Hepatic stellate cell (primary cell): ENCODE measurements at regions not wholly inside any gene's neighbourhood (a gene's known extent, or its start where the extent isn't known, plus 50 kb on each side); places are given as distances from the start of the nearest gene placed in this dataset.

Source experiments
- DNase-seq: peaks from one replicate; pipeline ENCODE4 v3.0.0; 2011; ENCODE audit warnings: low spot score

DNA sequence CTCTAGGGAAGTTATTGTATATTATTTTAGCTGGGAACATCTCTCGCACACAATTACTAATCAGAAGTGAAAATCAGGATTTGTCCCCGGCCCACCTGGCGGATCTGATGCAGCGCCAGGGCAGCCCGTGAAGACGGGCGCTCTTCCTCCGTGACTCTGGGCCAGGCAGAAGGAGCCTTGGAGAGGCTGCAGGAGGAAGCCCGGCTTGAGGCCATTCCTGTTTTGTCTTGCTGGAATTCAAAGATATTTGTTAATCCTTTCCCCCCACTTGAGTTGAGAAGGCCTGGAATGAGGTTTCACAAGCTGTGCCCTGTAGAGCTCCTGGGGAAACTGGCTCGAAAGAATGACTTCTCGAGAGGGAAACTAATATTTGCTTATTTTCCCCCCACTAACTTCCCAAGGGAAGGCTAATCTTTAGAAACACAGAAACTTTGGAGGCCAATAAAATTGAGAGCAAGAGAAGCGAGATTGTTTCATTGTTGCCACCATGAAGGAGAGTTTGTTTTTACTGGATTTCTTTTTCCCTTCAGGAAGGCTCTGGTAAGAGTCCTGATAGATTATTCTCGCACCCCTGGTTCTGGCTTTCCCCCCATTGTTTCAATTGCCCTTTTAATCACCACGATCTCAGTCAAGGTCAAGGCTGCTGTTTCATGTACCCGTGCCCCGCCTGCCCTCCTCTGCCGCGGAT, 92.8 kb upstream of the SEPTIN5 start:
- DNase-seq = no peak

DNA sequence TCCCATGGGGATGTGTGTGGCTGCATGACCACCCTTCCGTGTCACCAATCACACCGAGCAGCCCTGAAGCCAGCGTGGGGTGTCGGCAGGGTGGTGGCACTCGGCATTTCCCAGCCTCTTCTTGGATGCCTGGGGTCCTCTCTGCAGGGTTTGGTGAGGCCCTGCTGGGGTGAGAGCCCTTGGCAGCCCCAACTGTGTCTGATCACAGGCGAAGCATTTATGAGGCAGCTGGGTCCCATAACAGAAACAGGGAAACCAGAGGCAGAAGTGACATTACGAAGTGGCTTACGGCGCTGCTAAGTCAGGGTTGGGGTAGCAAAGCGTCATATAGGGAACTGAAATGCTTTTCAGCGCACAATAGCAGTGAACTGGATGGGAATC, 92.3 kb upstream of the SEPTIN5 start:
- no peak for DNase-seq

- DNase-seq = no peak
Measured at GRCh38 chr22:19625331-19626041, 88.8 kb upstream of the SEPTIN5 start.

DNA sequence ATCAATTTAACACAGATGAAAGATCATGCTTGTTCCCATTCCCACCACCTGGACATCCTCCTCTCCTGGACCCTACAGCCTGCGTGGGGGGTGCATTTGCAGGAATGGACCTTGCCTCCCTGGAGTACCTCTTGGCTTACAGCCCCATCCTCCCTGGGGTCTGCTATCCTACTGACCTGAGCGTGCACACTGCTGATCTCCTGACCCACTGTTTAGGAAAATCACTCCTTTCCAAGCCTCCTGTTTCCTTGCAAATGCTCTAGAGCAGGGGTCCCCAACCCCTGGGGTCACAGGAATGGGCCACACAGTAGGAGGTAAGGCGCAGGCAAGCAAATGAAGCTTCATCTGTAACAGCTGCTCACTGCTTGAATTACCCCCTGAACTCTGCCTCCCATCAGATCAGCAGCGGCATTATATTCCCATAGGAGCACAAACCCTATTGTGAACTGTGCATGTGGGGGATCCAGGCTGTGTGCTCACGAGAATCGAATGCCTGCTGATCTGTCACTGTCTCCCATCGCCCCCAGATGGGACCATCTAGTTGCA, 88.2 kb upstream of the SEPTIN5 start:
- DNase-seq = no peak

DNA sequence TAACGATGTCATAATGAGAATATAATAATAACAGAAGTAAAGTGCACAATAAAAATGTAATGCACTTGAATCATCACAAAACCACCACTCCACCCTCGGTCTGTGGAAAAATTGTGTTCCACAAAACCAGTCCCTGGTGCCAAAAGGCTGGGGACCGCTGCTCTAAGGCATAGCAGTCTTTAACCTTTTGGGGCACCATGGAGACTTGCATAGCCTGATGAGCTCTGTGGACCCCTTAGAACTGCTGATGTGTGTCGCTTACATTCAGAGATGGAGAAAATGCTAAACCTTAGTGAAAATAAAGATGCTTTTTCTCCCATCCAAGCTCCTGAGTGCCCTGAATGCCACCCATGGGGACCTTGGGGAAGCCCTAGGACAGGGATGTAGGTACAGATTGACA, 87.6 kb upstream of the SEPTIN5 start:
- no peak for DNase-seq

- no peak for DNase-seq
Measured at GRCh38 chr22:19628038-19628776, 86.1 kb upstream of the SEPTIN5 start.

DNA sequence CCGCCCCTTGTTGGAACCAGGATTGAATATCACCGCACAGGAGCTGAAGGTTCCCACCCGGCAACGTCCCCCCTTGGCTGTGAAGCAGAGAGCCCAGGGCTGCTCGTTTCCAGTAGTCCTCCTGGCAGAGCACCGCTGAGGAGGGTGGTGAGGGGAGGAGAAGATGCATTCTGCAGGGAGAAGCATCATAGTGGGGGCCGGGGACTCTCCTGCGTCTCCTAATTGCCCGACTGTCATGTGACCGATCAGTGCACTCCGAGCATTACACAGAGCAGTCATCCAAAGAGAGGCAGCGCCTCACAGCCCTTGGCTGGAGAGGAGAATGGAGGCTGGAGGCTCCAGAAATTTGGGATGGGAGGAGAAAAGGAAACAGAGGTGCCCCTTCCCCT, 85.0 kb upstream of the SEPTIN5 start:
- no peak for DNase-seq

DNA sequence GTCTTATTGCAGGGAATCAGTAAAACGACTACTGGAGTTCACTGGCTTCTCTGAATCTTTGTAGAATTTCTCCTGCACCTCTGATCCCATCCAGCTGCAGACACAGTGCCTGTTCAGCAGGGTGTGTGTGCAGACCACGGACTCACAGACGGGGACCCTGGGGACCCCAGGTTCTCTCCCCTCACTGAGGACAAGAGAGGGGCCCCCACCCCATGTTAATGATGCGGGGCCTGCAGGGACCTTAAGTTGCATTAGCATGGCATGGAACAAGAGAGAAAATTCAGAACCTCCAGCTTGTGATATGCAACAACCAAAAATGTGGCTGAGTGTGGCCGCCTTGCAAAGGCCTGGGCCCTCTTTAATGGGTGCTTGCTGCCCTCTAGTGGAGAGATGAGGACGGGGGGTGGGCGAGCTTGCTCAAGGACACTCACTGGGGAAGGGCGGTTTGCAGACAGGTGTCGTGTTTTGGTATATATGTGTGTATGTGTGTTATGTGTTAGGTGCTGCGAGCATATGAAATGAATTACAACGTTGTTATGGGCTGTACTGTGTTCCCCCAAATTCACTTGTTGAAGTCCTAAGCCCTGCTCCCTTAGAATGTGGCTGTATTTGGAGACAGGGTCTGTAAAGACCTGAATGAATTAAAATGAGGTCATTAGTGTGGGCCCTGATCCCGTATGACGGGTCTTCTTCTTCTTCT, 84.4 kb upstream of the SEPTIN5 start:
- peak; percentile 95 for DNase-seq

- DNase-seq = no peak
Measured at GRCh38 chr22:19630614-19631013, 83.7 kb upstream of the SEPTIN5 start.

DNA sequence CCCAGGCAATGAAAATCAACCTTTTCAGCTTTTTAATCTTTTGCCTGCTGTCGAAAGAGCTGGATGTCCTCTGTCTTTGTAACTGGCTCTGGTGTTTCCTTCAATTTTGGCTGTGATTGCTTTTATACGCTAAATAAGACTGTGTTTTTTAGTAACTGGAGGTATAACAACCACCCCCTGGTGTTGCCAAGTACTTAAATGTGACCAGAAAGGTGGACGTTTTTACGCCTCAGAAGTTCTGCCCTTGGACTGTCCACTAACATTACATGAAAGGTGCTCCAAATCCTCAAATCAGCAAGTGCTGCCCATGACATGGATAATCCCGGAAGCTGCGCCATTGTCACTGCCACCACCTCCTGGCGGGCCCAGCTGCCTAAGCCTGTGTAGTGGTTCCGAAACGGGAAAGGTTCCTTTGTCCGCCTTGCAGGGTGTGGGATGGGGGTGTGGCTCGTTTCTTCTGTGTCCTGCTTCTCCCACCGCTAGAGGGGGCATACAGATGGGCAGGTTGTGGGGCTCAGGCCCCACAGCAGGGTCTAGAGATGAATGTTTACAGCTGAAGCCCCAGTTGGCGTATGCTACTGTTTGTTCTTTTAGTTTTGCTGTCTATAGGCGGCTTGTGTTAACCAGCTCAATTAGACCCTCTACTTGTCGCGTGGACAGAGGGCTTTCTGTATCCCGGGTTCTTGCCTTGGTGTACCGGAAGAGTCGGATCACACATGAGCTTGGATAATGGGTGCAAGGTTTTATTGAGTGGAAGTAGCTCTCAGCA, 82.2 kb upstream of the SEPTIN5 start:
- peak; percentile 48 for DNase-seq

- DNase-seq = no peak
Measured at GRCh38 chr22:19632668-19633148, 81.6 kb upstream of the SEPTIN5 start.

DNA sequence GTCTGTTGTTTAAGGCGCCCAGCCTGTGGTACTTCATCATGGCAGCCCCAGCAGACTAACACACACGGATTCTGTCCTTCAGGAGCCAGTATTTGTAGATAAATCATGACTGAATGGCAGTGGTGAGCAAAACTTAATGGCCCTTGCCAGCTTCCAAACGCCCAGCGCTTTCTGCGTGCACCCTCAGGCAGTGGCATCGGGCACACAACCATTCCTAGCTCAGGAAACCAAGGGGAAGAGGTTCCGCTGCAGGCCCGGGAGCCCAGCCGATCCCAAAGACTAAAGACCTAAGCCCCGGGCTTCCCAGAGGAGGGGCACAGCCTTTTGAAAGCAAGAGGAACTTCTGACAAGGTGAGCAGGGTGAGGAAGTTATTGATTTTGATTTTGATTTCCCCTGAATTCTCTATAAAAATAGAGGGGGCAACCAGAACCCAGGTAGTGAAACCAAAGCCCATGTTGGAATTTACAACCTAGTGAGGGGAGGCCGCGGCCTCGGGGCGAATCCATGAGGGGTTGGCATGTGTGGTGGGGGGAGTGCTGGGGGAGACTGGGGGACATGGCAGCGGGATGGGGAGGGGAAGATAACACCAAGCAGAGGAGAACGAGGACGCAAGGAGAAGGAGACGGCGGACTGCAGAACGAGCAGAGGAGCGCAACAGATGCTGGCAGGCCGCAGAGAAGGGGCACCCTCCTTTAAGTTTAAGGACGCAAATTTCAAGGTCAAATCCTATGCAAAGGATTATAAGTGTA, 79.9 kb upstream of the SEPTIN5 start:
- no peak for DNase-seq

GRCh38 chr22:19635644-19636043, 78.7 kb upstream of the SEPTIN5 start:
- DNase-seq = no peak

DNA sequence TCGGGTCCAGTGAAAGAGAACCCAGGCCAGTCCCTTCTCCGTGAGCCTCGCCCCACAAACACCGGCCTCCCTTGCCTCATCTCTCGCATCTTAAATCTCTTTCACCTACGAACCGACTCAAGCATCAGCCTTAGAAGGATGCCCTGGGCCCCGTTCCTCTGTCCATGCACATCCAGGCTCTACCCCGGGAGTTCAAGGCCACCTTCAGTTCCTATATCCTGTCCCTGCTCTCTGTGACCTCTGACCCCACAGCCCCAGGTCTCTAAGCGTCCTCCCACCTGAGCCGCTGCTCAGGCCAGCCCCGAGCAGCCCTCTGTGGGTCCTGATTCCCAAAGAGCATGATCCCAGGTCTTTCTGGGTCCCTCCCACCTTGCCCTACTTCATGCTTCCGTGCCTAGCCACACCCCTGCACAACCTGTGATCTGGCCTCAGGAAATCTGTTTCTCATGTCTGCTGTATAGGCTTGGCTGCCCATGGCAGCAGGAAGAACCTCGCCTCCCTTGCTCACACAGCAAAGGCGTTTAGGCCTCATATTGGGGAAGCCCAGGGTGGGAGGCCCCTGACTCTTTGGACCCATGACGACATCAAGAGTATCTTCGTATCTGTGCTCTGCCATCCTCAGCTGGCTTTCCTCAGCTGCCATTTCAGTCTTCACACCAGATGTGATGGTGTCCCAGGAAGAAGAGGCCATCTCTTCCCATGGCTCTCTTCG, 77.5 kb upstream of the SEPTIN5 start:
- DNase-seq = no peak

- no peak for DNase-seq
Measured at GRCh38 chr22:19637408-19638281, 76.7 kb upstream of the SEPTIN5 start.

DNA sequence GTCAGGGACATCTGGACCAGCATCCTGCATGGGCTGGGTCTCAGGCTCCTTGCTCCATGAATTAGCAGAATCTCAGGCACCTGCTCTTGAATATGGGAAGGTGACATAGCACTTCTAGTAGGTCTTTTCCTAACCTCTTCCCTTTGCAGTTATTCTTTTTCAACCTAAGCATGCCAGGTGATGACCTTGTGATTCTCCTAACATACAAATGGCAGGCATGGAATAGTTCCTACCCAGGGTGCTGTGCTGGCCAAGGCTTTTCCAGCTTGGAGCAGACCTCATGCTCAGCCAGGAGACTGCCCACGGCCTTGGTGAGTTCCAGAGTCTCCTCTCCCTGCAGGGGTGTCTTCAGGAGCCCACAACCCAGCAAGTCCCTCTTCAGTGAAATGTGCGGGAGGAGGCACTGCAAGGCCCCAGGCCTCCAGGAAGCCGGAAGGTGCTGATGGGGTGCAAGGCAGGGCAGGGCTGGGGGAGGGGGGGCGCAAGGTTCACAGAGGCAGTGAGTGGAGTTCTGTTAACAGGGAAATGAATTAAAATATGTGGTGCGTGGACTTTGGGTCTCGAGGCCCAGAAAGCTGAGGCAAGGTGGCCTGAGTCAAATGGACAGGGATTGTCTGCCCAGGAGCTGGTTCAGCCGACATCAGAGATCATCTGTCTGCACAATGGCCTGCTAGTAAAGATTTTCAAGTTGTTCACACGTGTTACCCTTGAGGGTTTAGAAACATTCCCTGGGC, 75.9 kb upstream of the SEPTIN5 start:
- DNase-seq = no peak

DNA sequence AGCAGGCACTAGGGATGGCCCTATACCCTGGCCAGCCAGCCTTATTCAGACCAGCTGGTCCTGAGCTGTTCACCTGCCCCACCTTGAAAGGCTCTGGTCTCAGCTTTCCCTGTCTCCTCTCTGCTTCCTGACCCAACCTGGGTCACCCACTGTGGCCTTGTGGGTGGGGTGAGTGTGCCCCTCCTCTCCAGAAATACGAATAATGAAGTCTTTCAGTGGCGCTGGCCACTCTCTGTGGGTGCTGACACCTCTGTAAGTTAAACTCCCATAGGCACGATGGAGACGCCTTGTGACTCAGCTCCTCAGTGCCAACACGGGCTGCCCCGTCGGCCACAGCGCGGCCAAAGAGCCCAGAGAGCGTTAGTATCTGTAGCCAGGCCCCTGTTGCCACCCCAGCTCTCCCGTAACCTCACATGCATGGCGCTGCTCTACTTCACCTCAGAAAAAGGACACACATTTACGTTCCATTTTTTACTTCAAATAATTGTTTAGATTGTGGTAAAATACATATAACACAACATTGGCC, 74.6 kb upstream of the SEPTIN5 start:
- no peak for DNase-seq

DNA sequence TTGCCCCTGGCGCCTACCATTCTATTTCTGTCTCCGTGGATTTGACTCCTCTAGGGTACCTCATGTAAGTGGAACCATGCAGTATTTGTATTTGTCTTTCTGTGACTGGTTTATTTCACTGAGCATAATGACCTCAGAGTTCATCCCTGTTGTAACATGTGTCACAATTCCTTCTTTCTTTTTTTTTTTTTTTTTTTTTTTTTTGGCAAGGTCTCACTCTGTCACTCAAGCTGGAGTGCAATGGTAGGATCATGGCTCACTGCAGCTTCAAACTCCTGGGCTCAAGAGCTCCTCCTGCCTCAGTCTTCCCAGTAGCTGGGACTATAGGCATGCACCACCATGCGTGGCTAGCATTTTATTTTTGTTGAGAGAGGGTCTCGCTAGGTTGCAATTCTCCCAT, 74.0 kb upstream of the SEPTIN5 start:
- DNase-seq = no peak
